MM.1S (cell line): ENCODE measurements at regions not wholly inside any gene's neighbourhood (a gene's known extent, or its start where the extent isn't known, plus 50 kb on each side); places are given as distances from the start of the nearest gene placed in this dataset.

Experiments
- DNase-seq: peaks from one replicate; pipeline ENCODE4 v3.0.0-alpha.2; 2015
- H2AFZ ChIP-seq: fragments of 300-600 bp; sonication (generic); 2 replicates; pipeline ENCODE4 v1.6.0; 2016; ENCODE audit warnings: antibody characterized with exemption, low read length
- H3F3A ChIP-seq: fragments of 300-600 bp; sonication (generic); 2 replicates; pipeline ENCODE4 v1.6.1; 2016; ENCODE audit warnings: mild to moderate bottlenecking, antibody characterized with exemption, low read length, moderate library complexity, mixed read lengths; ENCODE audit not compliant: insufficient read depth
- H3K27ac ChIP-seq: fragments of 300-600 bp; sonication (generic); 2 replicates; pipeline ENCODE4 v1.5.1; 2016; ENCODE audit warnings: mild to moderate bottlenecking, low read length
- H3K27me3 ChIP-seq: fragments of 300-600 bp; sonication (generic); replicated peaks from 2 replicates; pipeline ENCODE4 v1.6.0; 2016; ENCODE audit warnings: low read length; ENCODE audit not compliant: insufficient read depth
- H3K36me3 ChIP-seq: fragments of 300-600 bp; sonication (generic); replicated peaks from 2 replicates; pipeline ENCODE4 v1.6.1; 2016; ENCODE audit warnings: mild to moderate bottlenecking, low read length, mixed read lengths; ENCODE audit not compliant: insufficient read depth
- H3K4me1 ChIP-seq: fragments of 300-600 bp; sonication (generic); 2 replicates; pipeline ENCODE4 v1.6.1; 2016; ENCODE audit warnings: low read length, mixed read lengths
- H3K4me2 ChIP-seq: fragments of 300-600 bp; sonication (generic); 2 replicates; pipeline ENCODE4 v1.6.0; 2016; ENCODE audit warnings: low read depth, low read length
- H3K4me3 ChIP-seq: fragments of 300-600 bp; sonication (generic); 2 replicates; pipeline ENCODE4 v1.5.1; 2016; ENCODE audit warnings: low read length, mixed read lengths
- H3K79me2 ChIP-seq: fragments of 300-600 bp; sonication (generic); 2 replicates; pipeline ENCODE4 v1.6.1; 2016; ENCODE audit warnings: mixed run types, low read length, mixed read lengths
- H3K9ac ChIP-seq: fragments of 300-600 bp; sonication (generic); 2 replicates; pipeline ENCODE4 v1.6.1; 2016; ENCODE audit warnings: low read length, mixed read lengths
- H3K9me2 ChIP-seq: fragments of 300-600 bp; sonication (generic); replicated peaks from 2 replicates; pipeline ENCODE4 v1.6.1; 2016; ENCODE audit warnings: mild to moderate bottlenecking, low read length, mixed read lengths; ENCODE audit not compliant: insufficient read depth
- H3K9me3 ChIP-seq: fragments of 300-600 bp; sonication (generic); replicated peaks from 2 replicates; pipeline ENCODE4 v1.6.1; 2016; ENCODE audit warnings: mild to moderate bottlenecking, low read length, mixed read lengths; ENCODE audit not compliant: insufficient read depth
- H4K20me1 ChIP-seq: fragments of 300-600 bp; sonication (generic); 2 replicates; pipeline ENCODE4 v1.6.1; 2016; ENCODE audit warnings: mild to moderate bottlenecking, low read length, moderate library complexity, mixed read lengths; ENCODE audit not compliant: insufficient read depth
- EZH2 ChIP-seq: fragments of 300-600 bp; sonication (generic); optimal IDR thresholded peaks from 2 replicates; pipeline ENCODE3; 2017; ENCODE audit warnings: low read depth, mild to moderate bottlenecking, antibody characterized with exemption, low read length, mixed read lengths
- EZH2phosphoT487 ChIP-seq: fragments of 300-600 bp; sonication (generic); IDR thresholded peaks from 2 replicates; pipeline ENCODE4 v1.6.1; 2018; ENCODE audit warnings: antibody characterized with exemption, low read length
- TF ChIP-seq, protein P1 (sequence below): fragments of 300-600 bp; sonication (generic); IDR thresholded peaks from 2 replicates; pipeline ENCODE4 v1.5.1; 2016; ENCODE audit warnings: antibody characterized with exemption, low read length, mixed read lengths

DNA sequence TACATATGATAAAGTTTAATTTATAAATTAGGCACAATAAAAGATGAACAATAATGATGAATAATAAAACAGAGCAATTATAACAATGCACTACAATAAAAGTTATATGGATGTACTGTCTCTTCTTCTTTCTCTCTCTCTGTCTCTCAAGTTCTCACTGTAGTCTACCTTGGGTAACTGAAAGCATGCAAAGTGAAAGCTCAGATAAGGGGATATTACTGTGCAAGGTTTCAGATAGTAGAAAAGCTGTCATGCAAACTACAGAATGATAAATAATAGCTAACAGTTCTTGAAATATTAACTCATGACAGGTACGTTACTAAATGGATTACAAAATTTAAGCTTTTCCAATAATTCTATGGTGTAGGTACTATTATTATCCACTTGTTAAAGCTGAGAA lies 311.9 kb upstream of the PRDM1 start:
- Histone ChIP-seq H3K9me3 (no peaks in the 10 kb centered on the region), H2AFZ (no peak overlapping the region), H3K4me1 (peaks cover 15% of the 10 kb centered on the region), H4K20me1 (no peaks in the 10 kb centered on the region), H3K4me3 (no peak overlapping the region), H3K9ac (no peak overlapping the region), H3K27me3 (no peaks in the 10 kb centered on the region), H3K4me2 (peak overlapping the region; percentile 28; the same call in 1 of the 2 replicates), H3K27ac (no peak overlapping the region), H3F3A (no peaks in the 10 kb centered on the region; the same call in 1 of the 2 replicates), H3K79me2 (no peaks in the 10 kb centered on the region), H3K9me2 (no peaks in the 10 kb centered on the region), H3K36me3 (no peaks in the 10 kb centered on the region)
- peak; percentile 60 for DNase-seq
- TF ChIP-seq EZH2 (no peak), EZH2phosphoT487 (no peak)
- TF ChIP-seq, protein P1, sequence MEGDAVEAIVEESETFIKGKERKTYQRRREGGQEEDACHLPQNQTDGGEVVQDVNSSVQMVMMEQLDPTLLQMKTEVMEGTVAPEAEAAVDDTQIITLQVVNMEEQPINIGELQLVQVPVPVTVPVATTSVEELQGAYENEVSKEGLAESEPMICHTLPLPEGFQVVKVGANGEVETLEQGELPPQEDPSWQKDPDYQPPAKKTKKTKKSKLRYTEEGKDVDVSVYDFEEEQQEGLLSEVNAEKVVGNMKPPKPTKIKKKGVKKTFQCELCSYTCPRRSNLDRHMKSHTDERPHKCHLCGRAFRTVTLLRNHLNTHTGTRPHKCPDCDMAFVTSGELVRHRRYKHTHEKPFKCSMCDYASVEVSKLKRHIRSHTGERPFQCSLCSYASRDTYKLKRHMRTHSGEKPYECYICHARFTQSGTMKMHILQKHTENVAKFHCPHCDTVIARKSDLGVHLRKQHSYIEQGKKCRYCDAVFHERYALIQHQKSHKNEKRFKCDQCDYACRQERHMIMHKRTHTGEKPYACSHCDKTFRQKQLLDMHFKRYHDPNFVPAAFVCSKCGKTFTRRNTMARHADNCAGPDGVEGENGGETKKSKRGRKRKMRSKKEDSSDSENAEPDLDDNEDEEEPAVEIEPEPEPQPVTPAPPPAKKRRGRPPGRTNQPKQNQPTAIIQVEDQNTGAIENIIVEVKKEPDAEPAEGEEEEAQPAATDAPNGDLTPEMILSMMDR: no peak

DNA sequence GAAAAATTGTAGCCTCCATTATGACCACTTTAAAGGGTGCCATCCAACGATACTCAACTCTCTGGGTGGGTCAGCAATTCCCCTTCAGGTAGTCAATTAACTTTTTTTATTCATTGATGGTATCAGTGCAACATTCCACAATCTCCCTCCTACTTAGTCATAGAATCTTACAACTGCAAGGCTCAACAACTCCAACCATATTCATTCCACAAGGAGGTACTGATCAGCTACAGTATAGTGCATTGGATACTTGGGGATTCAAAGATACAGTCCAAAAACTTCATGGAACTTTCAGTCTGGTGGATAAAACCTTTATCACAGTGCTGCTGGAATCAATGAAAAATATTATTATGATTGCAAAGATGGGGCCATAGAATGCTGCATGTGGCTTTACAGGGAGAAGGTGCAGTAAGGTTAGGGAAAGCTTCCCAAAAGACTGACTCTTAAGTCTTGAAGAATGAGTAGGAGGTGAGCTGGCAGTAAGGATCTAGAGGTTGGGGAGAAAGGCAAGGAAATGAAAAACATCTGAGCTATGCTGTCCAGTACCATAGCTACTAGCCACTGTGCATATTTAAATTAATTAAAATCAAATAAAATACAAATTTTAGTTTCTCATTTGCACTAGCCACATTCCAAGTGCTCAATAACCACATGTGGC lies 314.7 kb upstream of the PRDM1 start:
- Histone ChIP-seq H3K4me2 (no peak overlapping the region), H4K20me1 (no peaks in the 10 kb centered on the region), H3K9me3 (no peaks in the 10 kb centered on the region), H3K9ac (no peak overlapping the region), H3F3A (no peaks in the 10 kb centered on the region; the same call in 1 of the 2 replicates), H3K27me3 (no peaks in the 10 kb centered on the region), H3K4me3 (no peak overlapping the region), H3K36me3 (no peaks in the 10 kb centered on the region), H3K9me2 (no peaks in the 10 kb centered on the region), H2AFZ (no peak overlapping the region), H3K27ac (no peak overlapping the region), H3K4me1 (peaks cover 14% of the 10 kb centered on the region), H3K79me2 (no peaks in the 10 kb centered on the region)
- no peak for TF ChIP-seq EZH2phosphoT487
- TF ChIP-seq, protein P1: no peak
- DNase-seq: no peak

DNA sequence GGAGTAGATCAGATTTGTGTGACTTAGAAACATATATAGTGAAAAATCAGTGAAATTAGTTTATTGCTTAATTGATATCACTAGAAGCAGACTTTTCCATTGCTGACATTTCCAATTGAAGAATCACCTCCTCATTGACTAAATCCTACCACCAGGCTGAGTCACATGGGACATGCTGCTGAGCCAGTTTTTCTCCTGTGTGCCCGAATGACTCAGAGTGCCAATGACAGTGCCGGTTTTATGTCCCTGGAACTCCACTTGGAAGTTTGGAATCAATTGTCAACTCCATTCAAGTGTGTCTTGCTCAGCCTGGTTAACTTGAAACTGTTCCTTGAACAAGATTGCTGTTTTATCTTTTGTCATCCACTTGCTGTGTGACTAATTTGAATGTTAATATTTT lies 316.1 kb upstream of the PRDM1 start:
- no peak for DNase-seq
- no peak overlapping the region for H3K27ac ChIP-seq
- TF ChIP-seq EZH2 (no peak), EZH2phosphoT487 (no peak)
- TF ChIP-seq, protein P1: no peak
- H3K4me1 ChIP-seq: peaks cover 14% of the 10 kb centered on the region
- no peaks in the 10 kb centered on the region; the same call in 1 of the 2 replicates for H3F3A ChIP-seq
- no peak overlapping the region for H3K9ac ChIP-seq
- H3K4me2 ChIP-seq: no peak overlapping the region
- H3K36me3 ChIP-seq: no peaks in the 10 kb centered on the region
- no peaks in the 10 kb centered on the region for H3K9me3 ChIP-seq
- no peaks in the 10 kb centered on the region for H3K79me2 ChIP-seq
- no peaks in the 10 kb centered on the region for H3K9me2 ChIP-seq
- H3K4me3 ChIP-seq: no peak overlapping the region
- H3K27me3 ChIP-seq: no peaks in the 10 kb centered on the region
- H2AFZ ChIP-seq: no peak overlapping the region
- no peaks in the 10 kb centered on the region for H4K20me1 ChIP-seq
